CD8-positive, alpha-beta memory T cell (primary cell): ENCODE measurements at regions not wholly inside any gene's neighbourhood (a gene's known extent, or its start where the extent isn't known, plus 50 kb on each side); places are given as distances from the start of the nearest gene placed in this dataset.

Source experiments
- CTCF ChIA-PET: fragments of 350-600 bp; sonication (Branson Sonifier 250); formaldehyde crosslinking; loops from one replicate; lab custom pipeline; 2021; ENCODE audit warnings: antibody characterized with exemption; lab: Charles Lee
- POLR2A ChIA-PET: fragments of 350-600 bp; sonication (Branson Sonifier 250); formaldehyde crosslinking; loops from one replicate; lab custom pipeline; 2021; ENCODE audit warnings: antibody characterized with exemption; lab: Charles Lee
- DNase-seq, 5 donors: peaks; one replicate each; pipeline versions ENCODE4 v3.0.0 to v3.0.0-alpha.2; 2020 to 2022; ENCODE audit warnings: mixed read lengths in 1 of 5
- H3K27ac ChIP-seq: one replicate; pipeline ENCODE4 v1.7.0; 2013; ENCODE audit warnings: low read depth, mild to moderate bottlenecking, low read length, moderate library complexity
- H3K27me3 ChIP-seq: 2 replicates; pipeline ENCODE4 v1.7.0; 2013; ENCODE audit warnings: low read length, mild to moderate bottlenecking; ENCODE audit not compliant: insufficient read depth, poor library complexity, severe bottlenecking
- H3K36me3 ChIP-seq: 2 replicates; pipeline ENCODE4 v1.7.0; 2013; ENCODE audit warnings: mild to moderate bottlenecking, low read length, moderate library complexity; ENCODE audit not compliant: insufficient read depth
- H3K4me1 ChIP-seq: 2 replicates; pipeline ENCODE4 v1.7.0; 2013; ENCODE audit warnings: mild to moderate bottlenecking, low read length, moderate library complexity; ENCODE audit not compliant: insufficient read depth
- H3K4me3 ChIP-seq: 2 replicates; pipeline ENCODE4 v1.7.0; 2013; ENCODE audit warnings: mild to moderate bottlenecking, low read length
- H3K9me3 ChIP-seq: 2 replicates; pipeline ENCODE4 v1.7.0; 2013; ENCODE audit warnings: mild to moderate bottlenecking, low read length
- H3K27ac Mint-ChIP-seq, 8 donors: one replicate each; pipeline ENCODE4 v1.8.0; 2020 to 2021; ENCODE audit warnings: mixed read lengths in 8 of 8, mild to moderate bottlenecking in 6 of 8, inconsistent platforms in 3 of 8, moderate library complexity in 3 of 8
- H3K27me3 Mint-ChIP-seq, 2 donors: one replicate each; pipeline ENCODE4 v1.8.0; 2020 to 2021; ENCODE audit warnings: mixed read lengths in 2 of 2, mild to moderate bottlenecking in 1 of 2, moderate library complexity in 1 of 2
- H3K36me3 Mint-ChIP-seq, 3 donors: one replicate each; pipeline ENCODE4 v1.8.0; 2020 to 2021; ENCODE audit warnings: mixed read lengths in 3 of 3, inconsistent platforms in 1 of 3, mild to moderate bottlenecking in 1 of 3
- H3K4me1 Mint-ChIP-seq, 3 donors: one replicate each; pipeline ENCODE4 v1.8.0; 2020 to 2021; ENCODE audit warnings: mixed read lengths in 3 of 3, inconsistent platforms in 1 of 3, mild to moderate bottlenecking in 1 of 3
- H3K4me3 Mint-ChIP-seq, 7 donors: one replicate each; pipeline ENCODE4 v1.8.0; 2020 to 2021; ENCODE audit warnings: mixed read lengths in 7 of 7, mild to moderate bottlenecking in 6 of 7, moderate library complexity in 4 of 7, inconsistent platforms in 2 of 7
- H3K9me3 Mint-ChIP-seq, 5 donors: one replicate each; pipeline ENCODE4 v1.8.0; 2020 to 2022; ENCODE audit warnings: mixed read lengths in 5 of 5, mild to moderate bottlenecking in 3 of 5, moderate library complexity in 2 of 5, inconsistent platforms in 1 of 5

GRCh38 chr2:120401275-120402066 lies 55.5 kb downstream of the INHBB start:
- H3K9me3 ChIP-seq: no peaks in the 10 kb centered on the region
- ChIA-PET CTCF (no interaction called here), POLR2A (no interaction called here)
- Mint-ChIP-seq H3K4me1 (no peaks in the 10 kb centered on the region), H3K9me3 (peaks cover 0 to 4% (median 0%) of the 10 kb centered on the region in 5 donors), H3K36me3 (peaks cover 0 to 2% (median 0%) of the 10 kb centered on the region in 3 donors), H3K27ac (no peak overlapping the region), H3K4me3 (no peak overlapping the region), H3K27me3 (peaks cover 7 to 24% of the 10 kb centered on the region in 2 donors)
- H3K4me3 ChIP-seq: no peak overlapping the region
- H3K36me3 ChIP-seq: no peaks in the 10 kb centered on the region
- no peaks in the 10 kb centered on the region for H3K4me1 ChIP-seq
- H3K27ac ChIP-seq: no peak overlapping the region
- H3K27me3 ChIP-seq: no peaks in the 10 kb centered on the region
- DNase-seq: no peak

DNA sequence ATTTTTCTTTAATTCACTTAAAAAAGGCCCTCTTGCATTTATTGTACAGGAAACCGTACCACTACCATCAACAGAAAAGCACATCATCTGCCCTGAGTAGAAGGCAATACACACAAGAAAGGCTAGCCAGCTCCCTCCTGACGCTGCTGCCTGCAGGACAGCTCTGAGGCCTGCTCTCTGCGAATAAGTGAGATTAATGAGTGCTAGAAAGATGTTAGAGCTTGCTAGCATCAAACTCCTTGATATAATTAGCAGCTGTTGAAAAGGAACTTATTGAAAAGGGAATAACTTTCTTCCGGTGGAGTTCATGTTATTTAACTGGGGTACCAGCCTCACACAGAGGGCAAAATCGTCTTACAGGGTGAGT lies 56.1 kb downstream of the INHBB start:
- Histone ChIP-seq H3K9me3 (no peaks in the 10 kb centered on the region), H3K4me3 (no peak overlapping the region), H3K36me3 (no peaks in the 10 kb centered on the region), H3K27me3 (no peaks in the 10 kb centered on the region), H3K4me1 (no peaks in the 10 kb centered on the region), H3K27ac (no peak overlapping the region)
- Mint-ChIP-seq H3K27me3 (peaks cover 7 to 22% of the 10 kb centered on the region in 2 donors), H3K9me3 (peaks cover 0 to 4% (median 0%) of the 10 kb centered on the region in 5 donors), H3K4me1 (no peaks in the 10 kb centered on the region), H3K27ac (no peak overlapping the region), H3K4me3 (no peak overlapping the region), H3K36me3 (peaks cover 0 to 2% (median 0%) of the 10 kb centered on the region in 3 donors)
- CTCF ChIA-PET: no interaction called here
- POLR2A ChIA-PET: no interaction called here
- no peak for DNase-seq

DNA sequence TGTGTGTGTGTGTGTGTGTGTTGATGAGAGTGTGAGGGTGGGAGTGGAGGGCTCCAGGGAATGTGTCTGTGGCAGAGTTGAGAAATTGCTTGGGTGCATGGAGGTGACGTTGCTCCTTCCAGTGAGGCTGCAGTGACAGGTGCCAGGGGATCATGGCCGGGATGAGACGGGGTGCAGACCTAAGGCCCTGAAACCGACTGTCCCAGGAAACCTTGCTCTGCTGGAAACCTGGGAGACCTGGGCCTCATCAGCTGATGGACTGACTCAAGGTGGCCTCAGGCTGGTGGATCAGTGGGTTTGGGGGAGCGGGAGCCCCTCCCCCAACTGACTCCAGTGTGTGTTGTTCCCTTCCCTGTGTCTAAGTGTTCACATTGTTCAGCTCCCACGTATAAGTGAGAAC lies 56.6 kb downstream of the INHBB start:
- peaks cover 8 to 17% of the 10 kb centered on the region in 2 donors for H3K27me3 Mint-ChIP-seq
- ChIA-PET POLR2A (no interaction called here), CTCF (no interaction called here)
- H3K9me3 Mint-ChIP-seq: peaks cover 0 to 4% (median under 1%) of the 10 kb centered on the region in 5 donors
- no peak overlapping the region for H3K27ac ChIP-seq
- H3K36me3 ChIP-seq: no peaks in the 10 kb centered on the region
- no peak for DNase-seq
- H3K4me3 Mint-ChIP-seq: no peak overlapping the region
- no peak overlapping the region for H3K27ac Mint-ChIP-seq
- no peak overlapping the region for H3K4me3 ChIP-seq
- no peaks in the 10 kb centered on the region for H3K4me1 ChIP-seq
- no peaks in the 10 kb centered on the region for H3K4me1 Mint-ChIP-seq
- H3K27me3 ChIP-seq: no peaks in the 10 kb centered on the region
- no peaks in the 10 kb centered on the region for H3K9me3 ChIP-seq
- H3K36me3 Mint-ChIP-seq: peaks cover 0 to 2% (median 0%) of the 10 kb centered on the region in 3 donors

- no peak for DNase-seq
- CTCF ChIA-PET: no interaction called here
- no peak overlapping the region for H3K27ac ChIP-seq
- Mint-ChIP-seq H3K36me3 (peaks cover 0 to 2% (median 0%) of the 10 kb centered on the region in 3 donors), H3K27ac (no peak overlapping the region), H3K27me3 (peaks cover 9 to 13% of the 10 kb centered on the region in 2 donors), H3K4me3 (no peak overlapping the region), H3K4me1 (no peaks in the 10 kb centered on the region), H3K9me3 (peaks cover 0 to 8% (median 3%) of the 10 kb centered on the region in 5 donors)
- POLR2A ChIA-PET: no interaction called here
- no peaks in the 10 kb centered on the region for H3K4me1 ChIP-seq
- H3K4me3 ChIP-seq: no peak overlapping the region
- no peaks in the 10 kb centered on the region for H3K9me3 ChIP-seq
- no peaks in the 10 kb centered on the region for H3K27me3 ChIP-seq
- H3K36me3 ChIP-seq: no peaks in the 10 kb centered on the region
Observed at GRCh38 chr2:120403261-120403660, 57.3 kb downstream of the INHBB start.

DNA sequence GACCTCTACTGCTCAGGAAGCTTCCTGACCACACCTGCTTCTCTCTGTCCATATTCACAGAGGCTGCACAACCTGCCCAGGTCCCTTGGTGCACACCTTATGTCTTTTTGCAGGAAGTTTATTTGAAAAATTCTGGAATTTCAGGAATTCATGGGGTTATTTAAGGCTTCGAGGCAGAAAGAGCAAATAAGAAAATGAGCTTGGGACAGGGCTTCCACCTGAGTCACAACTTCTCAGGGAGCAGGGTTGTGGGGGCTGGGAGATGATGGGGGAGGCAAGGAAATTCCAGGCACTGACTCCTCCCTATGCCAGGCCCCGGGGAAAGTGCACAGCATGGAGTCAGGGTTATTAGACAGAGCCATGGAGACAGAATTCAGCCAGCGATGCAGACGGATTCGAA lies 57.7 kb downstream of the INHBB start:
- Histone ChIP-seq H3K27ac (no peak overlapping the region), H3K4me3 (no peak overlapping the region), H3K36me3 (no peaks in the 10 kb centered on the region), H3K9me3 (no peaks in the 10 kb centered on the region), H3K27me3 (no peaks in the 10 kb centered on the region), H3K4me1 (no peaks in the 10 kb centered on the region)
- Mint-ChIP-seq H3K9me3 (peaks cover 0 to 12% (median 4%) of the 10 kb centered on the region in 5 donors), H3K27me3 (peaks cover 9% of the 10 kb centered on the region in 2 donors), H3K4me3 (no peak overlapping the region), H3K36me3 (peaks cover 0 to 3% (median 0%) of the 10 kb centered on the region in 3 donors), H3K4me1 (no peaks in the 10 kb centered on the region), H3K27ac (no peak overlapping the region)
- POLR2A ChIA-PET: no interaction called here
- CTCF ChIA-PET: no interaction called here
- DNase-seq: no peak

DNA sequence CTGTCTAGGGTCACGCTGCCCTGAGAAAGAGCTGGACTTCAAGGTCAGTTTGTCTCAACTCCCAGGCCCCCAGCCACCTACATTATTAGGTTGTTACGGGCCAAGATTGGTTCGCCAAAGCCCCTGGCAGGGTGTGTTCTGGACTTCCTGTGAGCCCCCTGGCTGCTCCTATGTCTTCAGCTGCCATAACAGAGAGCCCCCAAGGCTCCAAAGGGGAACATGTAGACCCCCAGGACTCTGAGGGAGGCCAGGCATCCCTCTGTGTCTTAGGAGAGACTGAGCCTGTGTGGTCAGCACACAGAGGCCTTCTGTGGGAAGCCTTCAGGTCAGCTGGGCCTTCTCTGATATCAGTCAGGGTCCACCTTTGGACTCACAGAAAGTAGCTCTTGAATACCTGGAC lies 58.3 kb downstream of the INHBB start:
- Mint-ChIP-seq H3K4me1 (no peaks in the 10 kb centered on the region), H3K27ac (no peak overlapping the region), H3K4me3 (no peak overlapping the region), H3K27me3 (peaks cover 9% of the 10 kb centered on the region in 2 donors), H3K9me3 (peaks cover 3 to 14% (median 6%) of the 10 kb centered on the region in 5 donors), H3K36me3 (peaks cover 0 to 4% (median 0%) of the 10 kb centered on the region in 3 donors)
- no peak overlapping the region for H3K27ac ChIP-seq
- no peak overlapping the region for H3K4me3 ChIP-seq
- H3K4me1 ChIP-seq: no peaks in the 10 kb centered on the region
- H3K27me3 ChIP-seq: no peaks in the 10 kb centered on the region
- no peak for DNase-seq
- ChIA-PET POLR2A (no interaction called here), CTCF (no interaction called here)
- H3K36me3 ChIP-seq: no peaks in the 10 kb centered on the region
- H3K9me3 ChIP-seq: no peaks in the 10 kb centered on the region

DNA sequence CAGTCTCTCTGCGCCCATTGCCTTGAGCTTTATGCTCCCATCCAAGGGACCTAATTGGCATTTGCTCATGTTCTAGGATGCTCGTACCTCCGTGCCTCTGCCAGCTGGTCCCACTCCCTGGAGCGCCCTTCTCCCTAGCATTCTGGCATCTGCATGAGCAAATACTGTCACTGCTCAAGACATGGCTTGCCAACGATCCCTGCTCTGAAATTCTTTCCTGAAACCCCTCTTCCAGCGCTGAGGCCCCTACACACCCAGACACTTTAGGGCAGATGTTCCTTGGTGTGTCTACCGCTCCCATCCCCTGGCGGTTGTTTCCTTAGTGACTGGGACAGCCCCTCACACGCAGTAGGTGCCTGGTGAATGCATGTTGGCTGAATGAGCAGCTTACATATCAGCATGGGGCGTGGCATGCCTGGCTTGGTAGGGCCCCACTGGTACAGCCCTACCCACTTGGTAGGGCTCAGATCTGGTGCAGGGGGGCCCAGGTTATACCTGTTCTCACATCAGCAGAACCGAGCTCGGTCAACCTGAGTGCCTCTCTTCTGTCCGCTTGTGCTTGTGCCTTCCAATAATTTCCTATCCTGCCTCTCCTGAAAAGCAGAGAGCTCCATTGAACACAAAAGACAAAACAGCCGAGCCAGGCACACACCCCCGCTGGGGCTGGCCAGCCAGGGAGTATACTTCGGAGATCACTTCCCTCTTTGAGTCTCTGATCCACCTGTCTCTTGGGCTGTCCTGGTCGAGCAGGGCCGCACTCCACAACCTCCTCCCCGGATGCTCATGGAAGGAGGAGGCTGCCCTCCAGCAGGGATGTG lies 59.2 kb downstream of the INHBB start:
- Histone ChIP-seq H3K27me3 (no peaks in the 10 kb centered on the region), H3K36me3 (no peaks in the 10 kb centered on the region), H3K4me1 (no peaks in the 10 kb centered on the region), H3K4me3 (no peak overlapping the region), H3K27ac (no peak overlapping the region), H3K9me3 (no peaks in the 10 kb centered on the region)
- Mint-ChIP-seq H3K27ac (no peak overlapping the region), H3K4me1 (no peaks in the 10 kb centered on the region), H3K9me3 (peaks cover 5 to 14% (median 9%) of the 10 kb centered on the region in 5 donors), H3K27me3 (peaks cover 8 to 9% of the 10 kb centered on the region in 2 donors), H3K36me3 (peaks cover 0 to 4% (median 0%) of the 10 kb centered on the region in 3 donors), H3K4me3 (no peak overlapping the region)
- CTCF ChIA-PET: no interaction called here
- no peak for DNase-seq
- POLR2A ChIA-PET: no interaction called here

DNA sequence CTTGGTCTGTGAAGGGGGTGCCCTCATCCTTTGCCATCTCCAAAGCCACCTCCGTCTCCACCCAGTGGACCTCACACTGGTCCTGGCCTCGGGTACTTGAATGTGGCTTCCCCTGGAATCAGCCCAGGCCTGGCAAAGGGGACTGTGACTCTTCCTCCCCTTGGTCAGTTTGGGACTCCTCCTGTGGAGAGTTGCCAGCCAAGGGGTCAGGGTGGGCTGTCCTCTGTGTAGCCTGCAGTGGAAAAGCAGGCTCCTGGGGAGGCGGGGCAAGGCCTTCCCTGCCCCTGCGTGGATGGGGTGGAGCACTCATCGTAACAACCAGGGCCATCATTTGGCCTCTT lies 59.8 kb downstream of the INHBB start:
- Histone ChIP-seq H3K4me1 (no peaks in the 10 kb centered on the region), H3K36me3 (no peaks in the 10 kb centered on the region), H3K4me3 (no peak overlapping the region), H3K9me3 (no peaks in the 10 kb centered on the region), H3K27ac (no peak overlapping the region), H3K27me3 (no peaks in the 10 kb centered on the region)
- H3K4me1 Mint-ChIP-seq: no peaks in the 10 kb centered on the region
- H3K4me3 Mint-ChIP-seq: no peak overlapping the region
- H3K27me3 Mint-ChIP-seq: peaks cover 5 to 9% of the 10 kb centered on the region in 2 donors
- no peak for DNase-seq
- no peak overlapping the region for H3K27ac Mint-ChIP-seq
- peaks cover 0 to 4% (median 0%) of the 10 kb centered on the region in 3 donors for H3K36me3 Mint-ChIP-seq
- POLR2A ChIA-PET: no interaction called here
- CTCF ChIA-PET: no interaction called here
- H3K9me3 Mint-ChIP-seq: peaks cover 8 to 17% (median 10%) of the 10 kb centered on the region in 5 donors
